Testis (tissue), 2 donors: ENCODE measurements at regions not wholly inside any gene's neighbourhood (a gene's known extent, or its start where the extent isn't known, plus 50 kb on each side); places are given as distances from the start of the nearest gene placed in this dataset.

Experiments used
- DNase-seq: peaks from one replicate; pipeline ENCODE4 v3.0.0-alpha.2; 2019
- H3K27ac ChIP-seq, 2 donors: fragments of 200-600 bp; sonication (generic); one replicate each; pipeline ENCODE4 v1.5.1; 2019
- H3K27me3 ChIP-seq: fragments of 200-600 bp; sonication (generic); one replicate; pipeline ENCODE4 v1.5.1; 2019
- H3K36me3 ChIP-seq: fragments of 200-600 bp; sonication (generic); one replicate; pipeline ENCODE4 v1.5.1; 2017; ENCODE audit warnings: low read depth; ENCODE audit errors: missing control alignments
- H3K4me1 ChIP-seq: fragments of 200-600 bp; sonication (generic); one replicate; pipeline ENCODE4 v1.5.1; 2019
- H3K4me3 ChIP-seq, 2 donors: fragments of 200-600 bp; sonication (generic); one replicate each; pipeline ENCODE4 v1.5.1; 2017 to 2019
- H3K9me3 ChIP-seq: fragments of 200-600 bp; sonication (generic); one replicate; pipeline ENCODE4 v1.5.1; 2017
- POLR2A ChIP-seq: fragments of 450-650 bp; IDR thresholded peaks from one replicate; pipeline ENCODE4 v1.6.1; 2017; ENCODE audit warnings: antibody characterized with exemption, mild to moderate bottlenecking, moderate library complexity
- WGBS, 2 donors: methylation state at CpG; one replicate each; pipeline ENCODE4 v1.1.5; 2018; 5-methylcytosine and 5-hydroxymethylcytosine counted together
- intact Hi-C: fragments of 100-400 bp; cut with DNase I; formaldehyde crosslinking; loops from one replicate; pipeline ENCODE4 v1.15.1; 2023; ENCODE audit warnings: low total_unique reads
- TF ChIP-seq, protein P1 (sequence below), 3 experiments: fragments of 450-650 bp in 2 of 3; fragments of 200-600 bp in 1 of 3; sonication (generic) in 1 of 3; IDR thresholded peaks; one replicate each; pipeline ENCODE4 v1.5.1; 2016 to 2019; ENCODE audit warnings: antibody characterized with exemption in 3 of 3, mild to moderate bottlenecking in 2 of 3, moderate library complexity in 1 of 3

DNA sequence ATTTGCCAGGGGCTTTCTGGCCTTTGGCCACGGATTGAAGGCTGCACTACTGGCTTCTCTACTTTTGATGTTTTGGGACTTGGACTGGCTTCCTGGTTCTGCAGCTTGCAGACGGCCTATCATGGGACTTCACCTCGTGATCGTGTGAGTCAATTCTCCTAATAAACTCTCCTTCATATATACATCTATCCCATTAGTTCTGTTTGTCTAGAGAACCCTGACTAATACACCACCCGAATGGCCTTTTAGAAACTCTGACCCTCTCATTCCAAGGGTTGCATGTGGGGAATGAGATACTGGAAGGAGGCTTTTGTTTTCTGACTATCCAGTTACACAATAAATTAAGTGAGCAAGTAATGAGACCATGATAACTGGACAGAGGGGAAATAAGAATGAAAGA, 430.7 kb downstream of the CDH2 start:
- no peaks in the 10 kb centered on the region for H3K27me3 ChIP-seq
- no peak for TF ChIP-seq POLR2A
- TF ChIP-seq, protein P1, sequence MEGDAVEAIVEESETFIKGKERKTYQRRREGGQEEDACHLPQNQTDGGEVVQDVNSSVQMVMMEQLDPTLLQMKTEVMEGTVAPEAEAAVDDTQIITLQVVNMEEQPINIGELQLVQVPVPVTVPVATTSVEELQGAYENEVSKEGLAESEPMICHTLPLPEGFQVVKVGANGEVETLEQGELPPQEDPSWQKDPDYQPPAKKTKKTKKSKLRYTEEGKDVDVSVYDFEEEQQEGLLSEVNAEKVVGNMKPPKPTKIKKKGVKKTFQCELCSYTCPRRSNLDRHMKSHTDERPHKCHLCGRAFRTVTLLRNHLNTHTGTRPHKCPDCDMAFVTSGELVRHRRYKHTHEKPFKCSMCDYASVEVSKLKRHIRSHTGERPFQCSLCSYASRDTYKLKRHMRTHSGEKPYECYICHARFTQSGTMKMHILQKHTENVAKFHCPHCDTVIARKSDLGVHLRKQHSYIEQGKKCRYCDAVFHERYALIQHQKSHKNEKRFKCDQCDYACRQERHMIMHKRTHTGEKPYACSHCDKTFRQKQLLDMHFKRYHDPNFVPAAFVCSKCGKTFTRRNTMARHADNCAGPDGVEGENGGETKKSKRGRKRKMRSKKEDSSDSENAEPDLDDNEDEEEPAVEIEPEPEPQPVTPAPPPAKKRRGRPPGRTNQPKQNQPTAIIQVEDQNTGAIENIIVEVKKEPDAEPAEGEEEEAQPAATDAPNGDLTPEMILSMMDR (IDR thresholded peaks at IDR 0.05) = no peak
- no peaks in the 10 kb centered on the region for H3K36me3 ChIP-seq
- H3K4me3 ChIP-seq = no peak overlapping the region
- intact Hi-C loops = no loop called here
- no peak overlapping the region for H3K27ac ChIP-seq
- H3K4me1 ChIP-seq = no peaks in the 10 kb centered on the region
- H3K9me3 ChIP-seq = no peaks in the 10 kb centered on the region
- no peak for DNase-seq
- 86 to 92% methylated on average over 5 of the region's 5 CpGs for WGBS, 2 donors

- H3K36me3 ChIP-seq = no peaks in the 10 kb centered on the region
- H3K27ac ChIP-seq = no peak overlapping the region
- 84 to 90% methylated on average over 1 of the region's 1 CpG for WGBS, 2 donors
- no peak for TF ChIP-seq POLR2A
- TF ChIP-seq, protein P1 (IDR thresholded peaks at IDR 0.05) = no peak
- no peaks in the 10 kb centered on the region for H3K9me3 ChIP-seq
- no peak for DNase-seq
- H3K4me1 ChIP-seq = no peaks in the 10 kb centered on the region
- intact Hi-C loops = no loop called here
- H3K27me3 ChIP-seq = no peaks in the 10 kb centered on the region
- no peak overlapping the region for H3K4me3 ChIP-seq
These were observed 441.8 kb downstream of the CDH2 start for GRCh38 chr18:27735117-27735516.

GRCh38 chr18:27731211-27731610, 445.7 kb downstream of the CDH2 start:
- no peaks in the 10 kb centered on the region for H3K9me3 ChIP-seq
- WGBS, 2 donors = 94 to 97% methylated on average over 3 of the region's 3 CpGs

DNA sequence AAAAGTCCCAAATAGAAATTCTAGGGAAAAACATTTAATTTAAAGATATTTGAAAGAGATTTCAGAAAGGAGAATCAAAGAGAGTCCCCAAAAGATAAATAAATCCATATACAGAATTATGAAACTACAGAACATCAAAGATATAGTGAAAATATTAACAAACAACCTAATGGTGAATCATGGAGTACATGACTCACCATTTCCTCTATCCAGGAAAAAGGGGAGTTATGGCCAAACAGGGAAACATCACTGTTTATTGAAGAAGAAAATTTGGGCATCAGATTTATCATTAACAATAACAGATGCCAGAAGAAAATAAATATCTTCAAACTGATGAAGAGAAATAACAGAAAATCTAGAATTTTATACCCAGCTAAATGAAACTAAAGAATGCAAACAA, 448.3 kb downstream of the CDH2 start:
- H3K27me3 ChIP-seq = no peaks in the 10 kb centered on the region
- no peaks in the 10 kb centered on the region for H3K9me3 ChIP-seq
- TF ChIP-seq, protein P1 (IDR thresholded peaks at IDR 0.05) = no peak
- no peak for TF ChIP-seq POLR2A
- no peaks in the 10 kb centered on the region for H3K4me1 ChIP-seq
- intact Hi-C loops = no loop called here
- no peak for DNase-seq
- H3K27ac ChIP-seq = no peak overlapping the region
- H3K36me3 ChIP-seq = no peaks in the 10 kb centered on the region
- H3K4me3 ChIP-seq = no peak overlapping the region

More at GRCh38 chr18:27731211-27731610, 445.7 kb downstream of the CDH2 start:
- Histone ChIP-seq H3K4me3 (no peak overlapping the region), H3K27ac (no peak overlapping the region), H3K27me3 (no peaks in the 10 kb centered on the region), H3K4me1 (no peaks in the 10 kb centered on the region), H3K36me3 (no peaks in the 10 kb centered on the region)
- intact Hi-C loops = no loop called here
- no peak for TF ChIP-seq POLR2A
- TF ChIP-seq, protein P1 (IDR thresholded peaks at IDR 0.05) = no peak
- DNase-seq = no peak

DNA sequence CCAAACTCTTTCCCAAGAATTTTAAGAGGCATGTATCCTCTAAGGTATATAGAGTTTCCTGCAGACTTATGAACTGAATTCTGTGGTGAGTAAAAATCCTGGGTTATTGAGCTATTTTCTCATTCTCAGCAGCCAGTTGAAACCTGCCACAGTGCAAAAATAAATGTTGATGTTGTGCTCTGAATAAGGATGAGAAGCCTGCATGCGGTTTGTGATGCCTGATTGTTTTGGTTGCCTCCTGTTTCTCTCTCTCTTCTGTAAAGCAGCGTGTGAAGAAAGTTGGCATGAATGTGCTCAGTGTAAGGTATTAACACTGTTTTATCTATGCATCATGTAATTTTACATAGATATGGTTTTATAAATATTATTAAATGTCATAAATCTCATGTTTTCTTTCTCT, 452.6 kb downstream of the CDH2 start:
- Histone ChIP-seq H3K9me3 (no peaks in the 10 kb centered on the region), H3K27ac (no peak overlapping the region), H3K4me3 (no peak overlapping the region), H3K36me3 (no peaks in the 10 kb centered on the region), H3K27me3 (no peaks in the 10 kb centered on the region), H3K4me1 (no peaks in the 10 kb centered on the region)
- DNase-seq = no peak
- TF ChIP-seq POLR2A = no peak
- TF ChIP-seq, protein P1 (IDR thresholded peaks at IDR 0.05) = no peak
- WGBS, 2 donors = 77 to 80% methylated on average over 2 of the region's 2 CpGs
- intact Hi-C loops = no loop called here
